ENCODE measurements at regions not wholly inside any gene's neighbourhood (a gene's known extent, or its start where the extent isn't known, plus 50 kb on each side); places are given as distances from the start of the nearest gene placed in this dataset.
A peak's percentile ranks its signal among the peaks of the same experiment; 100 is the strongest.
"Not testable (repeated sequence)": the region's sequence is repeated elsewhere in the genome, so short reads cannot be mapped to it uniquely, and the experiment has no call there.

DNA sequence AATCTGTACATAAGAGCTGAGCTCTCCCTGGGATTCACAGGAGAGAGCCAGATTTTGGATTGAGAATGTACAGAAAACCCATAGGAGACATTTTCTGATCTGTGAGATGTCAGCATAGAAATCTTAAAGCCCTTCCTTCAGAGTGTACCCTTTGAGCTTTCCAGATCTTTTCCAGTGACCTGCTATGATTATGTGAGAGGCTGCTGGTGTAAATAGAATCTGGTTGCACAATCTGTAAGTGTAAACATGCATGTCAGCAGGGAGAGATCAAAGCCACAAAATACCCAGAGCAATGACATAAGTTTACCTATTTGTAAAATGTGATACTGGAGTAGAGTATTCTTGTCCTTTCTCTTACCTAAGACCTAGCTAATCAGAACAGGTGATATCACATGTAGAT is 471.9 kb downstream of the FOXD4L5 start:
- DNase-seq; H3K4me1 Mint-ChIP-seq (ENCODE audit: low read depth); H3K4me3 Mint-ChIP-seq; H3K36me3 Mint-ChIP-seq (ENCODE audit: low read depth); H3K27ac Mint-ChIP-seq; H3K27me3 Mint-ChIP-seq; H3K9me3 Mint-ChIP-seq: not testable (repeated sequence)

- H3K4me3 Mint-ChIP-seq; H3K27ac Mint-ChIP-seq; H3K27me3 Mint-ChIP-seq; H3K9me3 Mint-ChIP-seq; H3K4me1 Mint-ChIP-seq (ENCODE audit: low read depth); H3K36me3 Mint-ChIP-seq (ENCODE audit: low read depth); DNase-seq: not testable (repeated sequence)
Observed at GRCh38 chr9:64778667-64779066, 506.3 kb downstream of the FOXD4L5 start.

DNA sequence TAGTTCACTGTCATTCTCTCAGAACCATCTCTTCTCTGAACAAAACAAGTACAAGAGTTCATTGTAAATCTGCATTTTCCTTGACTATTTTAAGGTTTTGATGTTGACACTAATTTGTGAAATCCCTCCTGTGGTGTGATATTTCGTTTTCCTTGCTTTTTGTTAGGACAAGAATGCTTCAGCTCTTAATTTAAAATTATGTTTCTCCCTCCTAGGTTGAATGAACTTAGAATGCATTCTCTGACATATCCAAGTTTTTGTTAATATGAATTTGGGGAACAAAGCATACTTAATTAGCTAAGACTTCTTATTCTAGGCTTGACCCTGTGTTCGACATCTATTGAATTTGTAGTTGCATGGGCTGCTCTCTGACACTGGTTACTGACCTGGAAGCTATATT is 508.7 kb downstream of the FOXD4L5 start:
- H3K4me1 Mint-ChIP-seq (ENCODE audit: low read depth); H3K4me3 Mint-ChIP-seq; H3K9me3 Mint-ChIP-seq; H3K36me3 Mint-ChIP-seq (ENCODE audit: low read depth); DNase-seq; H3K27ac Mint-ChIP-seq: not testable (repeated sequence)
- H3K27me3 Mint-ChIP-seq = peaks cover 11% of the 10 kb centered on the region

GRCh38 chr9:64774813-64775793 is 509.9 kb downstream of the FOXD4L5 start:
- H3K9me3 Mint-ChIP-seq; H3K36me3 Mint-ChIP-seq (ENCODE audit: low read depth); H3K4me1 Mint-ChIP-seq (ENCODE audit: low read depth); DNase-seq; H3K27ac Mint-ChIP-seq: not testable (repeated sequence)
- peak overlapping the region; percentile 36 for H3K4me3 Mint-ChIP-seq
- H3K27me3 Mint-ChIP-seq = peaks cover 13% of the 10 kb centered on the region

DNA sequence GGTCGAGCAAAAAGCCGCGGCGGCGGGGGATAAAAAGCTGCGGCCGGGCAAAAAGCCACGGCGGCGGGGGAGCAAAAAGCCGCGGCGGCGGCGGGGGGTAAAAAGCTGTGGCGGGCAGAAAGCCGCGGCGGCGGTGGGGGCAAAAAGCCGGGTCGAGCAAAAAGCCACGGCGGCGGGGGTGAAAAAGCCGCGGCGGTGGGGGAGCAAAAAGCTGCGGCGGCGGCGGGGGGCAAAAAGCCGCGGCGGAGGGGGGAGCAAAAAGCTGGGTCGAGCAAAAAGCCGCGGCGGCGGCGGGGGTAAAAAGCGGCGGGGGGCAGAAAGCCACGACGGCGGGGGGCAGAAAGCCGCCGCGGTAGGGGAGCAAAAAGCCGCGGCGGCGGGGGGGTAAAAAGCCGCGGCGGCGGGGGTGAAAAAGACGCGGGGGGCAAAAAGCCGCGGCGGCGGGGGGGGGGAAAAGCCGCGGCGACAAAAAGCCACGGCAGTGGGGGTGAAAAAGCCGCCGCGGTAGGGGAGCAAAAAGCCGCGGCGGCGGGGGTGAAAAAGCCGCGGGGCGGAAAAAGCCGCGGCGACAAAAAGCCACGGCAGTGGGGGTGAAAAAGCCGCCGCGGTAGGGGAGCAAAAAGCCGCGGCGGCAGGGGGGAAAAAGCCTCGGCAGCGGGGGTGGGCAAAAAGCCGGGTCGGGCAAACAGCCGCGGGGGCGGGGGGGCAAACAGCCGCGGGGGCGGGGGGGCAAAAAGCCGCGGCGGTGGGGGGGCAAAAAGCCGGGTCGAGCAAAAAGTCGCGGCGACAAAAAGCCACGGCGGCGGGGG is 510.8 kb downstream of the FOXD4L5 start:
- H3K27me3 Mint-ChIP-seq = peaks cover 15% of the 10 kb centered on the region
- not testable (repeated sequence) for H3K4me1 Mint-ChIP-seq (ENCODE audit: low read depth); H3K36me3 Mint-ChIP-seq (ENCODE audit: low read depth); H3K9me3 Mint-ChIP-seq; H3K27ac Mint-ChIP-seq
- peak; percentile 35 for DNase-seq
- H3K4me3 Mint-ChIP-seq = peak overlapping the region; percentile 20

DNA sequence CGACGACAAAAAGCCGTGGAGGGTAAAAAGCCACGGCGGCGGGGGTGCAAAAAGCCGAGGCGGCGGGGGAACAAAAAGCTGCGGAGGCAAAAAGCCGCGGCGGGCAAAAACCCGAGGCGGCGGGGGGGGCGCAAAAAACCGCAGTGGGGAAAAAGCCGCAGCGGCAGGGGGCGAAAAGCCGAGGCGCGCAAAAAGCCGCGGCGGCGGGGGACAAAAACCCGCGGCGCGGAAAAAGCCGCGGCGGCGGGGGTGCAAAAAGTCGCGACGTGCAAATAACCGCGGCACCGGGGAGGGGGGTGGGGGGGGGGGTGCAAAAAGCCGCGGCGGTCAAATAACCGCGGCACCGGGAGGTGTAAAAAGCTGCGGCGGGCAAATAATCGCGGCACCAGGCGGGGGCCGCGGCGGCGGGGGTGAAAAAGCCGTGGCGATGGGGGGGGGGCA is 511.5 kb downstream of the FOXD4L5 start:
- Mint-ChIP-seq H3K27ac (no peak overlapping the region), H3K27me3 (peaks cover 12% of the 10 kb centered on the region), H3K4me1 (ENCODE audit: low read depth) (no peaks in the 10 kb centered on the region), H3K36me3 (ENCODE audit: low read depth) (no peaks in the 10 kb centered on the region), H3K9me3 (no peaks in the 10 kb centered on the region), H3K4me3 (no peak overlapping the region)
- DNase-seq = no peak

DNA sequence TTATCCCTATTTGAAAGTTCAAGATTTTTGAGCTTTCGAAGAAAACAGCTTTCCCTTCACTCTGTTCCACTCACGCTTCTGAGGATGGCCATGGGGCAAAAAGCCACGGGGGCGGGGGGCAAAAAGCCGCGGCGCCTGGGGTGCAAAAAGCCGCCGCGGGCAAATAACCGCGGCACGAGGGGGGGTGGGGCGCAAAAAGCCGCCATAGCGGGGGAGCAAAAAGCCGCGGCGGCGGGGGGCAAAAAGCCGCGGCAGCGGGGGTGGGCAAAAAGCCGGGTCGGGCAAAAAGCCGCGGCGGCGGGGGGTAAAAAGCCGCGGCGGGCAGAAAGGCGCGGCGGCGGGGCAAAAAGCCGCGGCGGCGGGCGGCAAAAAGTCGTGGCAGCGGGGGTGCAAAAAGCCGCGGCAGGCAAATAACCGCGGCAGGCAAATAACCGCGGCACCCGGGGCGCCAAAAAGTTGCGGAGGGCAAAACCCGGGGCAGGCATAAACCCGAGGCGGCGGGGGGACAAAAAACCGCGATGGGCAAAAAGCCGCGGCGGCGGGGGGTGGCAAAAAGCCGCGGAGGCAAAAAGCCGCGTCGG is 512.2 kb downstream of the FOXD4L5 start:
- not testable (repeated sequence) for DNase-seq; H3K9me3 Mint-ChIP-seq; H3K4me1 Mint-ChIP-seq (ENCODE audit: low read depth); H3K36me3 Mint-ChIP-seq (ENCODE audit: low read depth); H3K27ac Mint-ChIP-seq
- peaks cover 12% of the 10 kb centered on the region for H3K27me3 Mint-ChIP-seq
- H3K4me3 Mint-ChIP-seq = peak overlapping the region; percentile 35

DNA sequence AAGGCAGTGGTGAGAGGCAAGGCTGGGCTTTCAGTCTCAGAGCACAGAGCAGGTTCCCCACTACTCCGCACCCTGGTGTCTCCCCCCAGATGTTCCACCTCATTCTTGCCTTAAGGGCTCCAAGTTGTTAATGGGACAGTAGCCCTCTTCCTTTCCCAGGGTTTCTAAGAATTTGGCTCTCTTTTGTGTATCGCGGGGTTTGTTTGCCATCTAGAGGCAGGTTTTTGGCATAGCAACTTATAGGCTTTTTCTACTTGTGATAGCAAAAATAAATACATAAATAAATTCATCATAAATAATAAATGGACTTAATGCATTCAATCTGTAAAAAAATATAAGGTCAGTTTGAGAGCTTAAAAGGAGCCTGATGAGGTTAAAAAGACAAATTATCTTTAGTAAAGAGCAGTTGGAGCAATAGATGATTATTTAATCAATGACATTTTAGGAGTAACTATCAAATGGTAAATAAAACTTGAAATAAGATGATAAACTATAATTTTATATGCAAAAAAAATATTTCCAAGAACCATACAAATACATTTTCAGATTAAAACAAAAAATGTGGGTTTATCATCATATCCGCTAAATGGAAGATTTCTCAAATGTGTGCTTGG is 512.8 kb downstream of the FOXD4L5 start:
- H3K27me3 Mint-ChIP-seq = peaks cover 12% of the 10 kb centered on the region
- H3K9me3 Mint-ChIP-seq; DNase-seq; H3K4me1 Mint-ChIP-seq (ENCODE audit: low read depth); H3K4me3 Mint-ChIP-seq; H3K36me3 Mint-ChIP-seq (ENCODE audit: low read depth); H3K27ac Mint-ChIP-seq: not testable (repeated sequence)
